Cardiac muscle cell (in vitro differentiated cells and primary cell): ENCODE measurements at regions not wholly inside any gene's neighbourhood (a gene's known extent, or its start where the extent isn't known, plus 50 kb on each side); places are given as distances from the start of the nearest gene placed in this dataset.
A peak's percentile ranks its signal among the peaks of the same experiment; 100 is the strongest.
"Not testable (repeated sequence)": the region's sequence is repeated elsewhere in the genome, so short reads cannot be mapped to it uniquely, and the experiment has no call there.

Experiments
- DNase-seq, 2 donors: peaks; one replicate each; pipeline versions ENCODE4 v3.0.0 to v3.0.0-alpha.2; 2010 to 2017; ENCODE audit warnings: low read depth in 1 of 2, low spot score in 1 of 2
- H3K27ac ChIP-seq: fragments of 200-600 bp; sonication (generic); 2 replicates; pipeline ENCODE4 v1.5.1; 2016
- H3K27me3 ChIP-seq: fragments of 200-600 bp; sonication (generic); 2 replicates; pipeline ENCODE4 v1.6.0; 2016; ENCODE audit warnings: control low read depth
- H3K36me3 ChIP-seq: fragments of 200-600 bp; sonication (generic); 2 replicates; pipeline ENCODE4 v1.5.1; 2016; ENCODE audit warnings: control low read depth
- H3K4me1 ChIP-seq: fragments of 200-600 bp; sonication (generic); 2 replicates; pipeline ENCODE4 v1.8.1; 2017; ENCODE audit warnings: low read depth, mild to moderate bottlenecking, mixed run types
- H3K4me3 ChIP-seq: fragments of 200-600 bp; sonication (generic); 2 replicates; pipeline ENCODE4 v1.5.1; 2016; ENCODE audit warnings: mild to moderate bottlenecking
- H3K9me3 ChIP-seq: fragments of 200-600 bp; sonication (generic); 2 replicates; pipeline ENCODE4 v1.5.1; 2017; ENCODE audit warnings: low read depth, mild to moderate bottlenecking, control low read depth
- CTCF ChIP-seq: IDR thresholded peaks from 2 replicates; pipeline ENCODE4 v1.5.1; 2012; ENCODE audit warnings: low read depth, mild to moderate bottlenecking, low read length

DNA sequence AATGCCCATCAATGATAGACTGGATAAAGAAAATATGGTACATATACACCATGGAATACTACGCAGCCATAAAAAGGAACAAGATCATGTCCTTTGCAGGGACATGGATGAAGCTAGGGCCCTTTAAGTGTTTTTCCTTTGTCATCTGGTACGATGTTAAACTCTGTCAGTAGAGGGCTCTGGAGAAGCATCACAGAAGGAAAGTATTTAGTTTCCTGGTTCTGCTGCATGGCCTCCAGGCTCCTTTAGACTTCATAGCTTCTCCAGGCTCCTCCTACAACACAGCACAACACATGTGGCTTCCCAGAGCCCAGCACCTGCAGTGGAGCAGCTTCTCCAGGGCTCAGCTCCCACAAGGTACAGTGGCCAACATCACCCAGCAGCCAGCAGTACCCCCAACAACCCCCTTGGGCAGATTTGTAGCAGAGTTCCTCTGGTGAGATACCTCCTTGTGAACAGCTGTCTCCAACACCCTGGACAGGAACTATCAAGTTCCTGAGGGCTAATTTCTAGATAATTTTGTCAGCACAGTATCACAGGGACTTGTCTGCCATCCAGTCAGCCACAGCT is 63.4 kb downstream of the KCTD12 start:
- Histone ChIP-seq H3K27me3 (no peaks in the 10 kb centered on the region), H3K9me3 (no peaks in the 10 kb centered on the region), H3K27ac (no peak overlapping the region), H3K4me3 (no peak overlapping the region), H3K36me3 (no peaks in the 10 kb centered on the region), H3K4me1 (peaks cover 4% of the 10 kb centered on the region)
- peak; percentile 33 for TF ChIP-seq CTCF
- DNase-seq: peak in 1 of 2 donors; percentile 74

DNA sequence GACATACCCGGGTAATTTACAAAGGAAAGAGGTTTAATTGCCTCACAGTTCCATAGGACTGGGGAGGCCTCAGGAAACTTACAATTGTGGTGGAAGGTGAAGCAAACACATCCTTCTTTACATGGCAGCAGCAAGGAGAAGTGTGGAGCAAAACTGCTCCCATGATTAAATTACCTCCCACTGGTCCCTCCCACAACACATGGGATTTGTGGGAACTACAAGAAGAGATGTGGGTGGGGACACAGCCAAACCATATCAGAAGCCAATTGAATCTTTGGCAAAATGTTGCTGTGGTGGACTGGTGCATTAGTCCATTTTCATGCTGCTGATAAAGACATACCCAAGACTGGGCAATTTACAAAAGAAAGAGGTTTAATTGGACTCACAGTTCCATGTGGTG is 65.0 kb downstream of the KCTD12 start:
- not testable (repeated sequence) for H3K27me3 ChIP-seq, H3K4me3 ChIP-seq, H3K9me3 ChIP-seq, H3K27ac ChIP-seq, DNase-seq, H3K36me3 ChIP-seq, H3K4me1 ChIP-seq

- no peaks in the 10 kb centered on the region for H3K36me3 ChIP-seq
- peak in 1 of 2 donors; percentile 59 for DNase-seq
- peak; percentile 31 for TF ChIP-seq CTCF
- no peaks in the 10 kb centered on the region for H3K9me3 ChIP-seq
- no peak overlapping the region for H3K4me3 ChIP-seq
- no peak overlapping the region for H3K27ac ChIP-seq
- peaks cover 3% of the 10 kb centered on the region for H3K4me1 ChIP-seq
- H3K27me3 ChIP-seq: no peaks in the 10 kb centered on the region
Measured at GRCh38 chr13:76820759-76821158, 65.4 kb downstream of the KCTD12 start.

GRCh38 chr13:76816394-76816793 is 69.8 kb downstream of the KCTD12 start:
- Histone ChIP-seq H3K36me3 (no peaks in the 10 kb centered on the region), H3K27ac (no peak overlapping the region), H3K4me3 (no peak overlapping the region), H3K4me1 (no peaks in the 10 kb centered on the region), H3K27me3 (no peaks in the 10 kb centered on the region), H3K9me3 (no peaks in the 10 kb centered on the region)
- DNase-seq: no peak
- TF ChIP-seq CTCF: no peak

GRCh38 chr13:76815344-76815743 is 70.9 kb downstream of the KCTD12 start:
- Histone ChIP-seq H3K4me1 (no peaks in the 10 kb centered on the region), H3K27me3 (no peaks in the 10 kb centered on the region), H3K9me3 (no peaks in the 10 kb centered on the region), H3K4me3 (no peak overlapping the region), H3K27ac (no peak overlapping the region), H3K36me3 (no peaks in the 10 kb centered on the region)
- TF ChIP-seq CTCF: no peak
- no peak for DNase-seq

GRCh38 chr13:76813891-76814290 is 72.3 kb downstream of the KCTD12 start:
- H3K27me3 ChIP-seq: no peaks in the 10 kb centered on the region
- H3K36me3 ChIP-seq: no peaks in the 10 kb centered on the region
- H3K4me1 ChIP-seq: no peaks in the 10 kb centered on the region
- no peak overlapping the region for H3K4me3 ChIP-seq
- H3K9me3 ChIP-seq: no peaks in the 10 kb centered on the region
- no peak overlapping the region for H3K27ac ChIP-seq
- no peak for TF ChIP-seq CTCF
- no peak for DNase-seq
